ENCODE measurements at regions not wholly inside any gene's neighbourhood (a gene's known extent, or its start where the extent isn't known, plus 50 kb on each side); places are given as distances from the start of the nearest gene placed in this dataset.

- no peak overlapping the region for H3K4ac ChIP-seq (replicated peaks; ENCODE audit: insufficient read length, low read depth, low read length)
- H3K14ac ChIP-seq (ENCODE audit: insufficient read length) = no peak overlapping the region
- no peak overlapping the region for H2AFZ ChIP-seq (ENCODE audit: low read length)
- H3K56ac ChIP-seq (replicated peaks; ENCODE audit: insufficient read length, low read depth, low read length) = no peak overlapping the region
- H3K4me2 ChIP-seq (ENCODE audit: insufficient read depth in 1 of 2, low read depth in 2 of 2, low read length in 2 of 2) = no peak overlapping the region
- H3K27ac ChIP-seq (ENCODE audit: low read depth, low read length) = no peak overlapping the region
- no peaks in the 10 kb centered on the region for H3K9me3 ChIP-seq (ENCODE audit: insufficient read depth in 2 of 2, low read depth in 1 of 2, low read length in 1 of 2)
- peaks cover 0 to 1% (median 0%) of the 10 kb centered on the region in 4 experiments; a peak in 1 of 7 replicates for H3K27me3 ChIP-seq (replicated peaks in 1 of 4; ENCODE audit: control insufficient read depth in 3 of 4, extremely low read depth in 1 of 4, insufficient read depth in 3 of 4, low read length in 3 of 4)
- H2BK5ac ChIP-seq (ENCODE audit: low read depth, low read length) = no peak overlapping the region
- no peaks in the 10 kb centered on the region for H3K79me1 ChIP-seq (ENCODE audit: low read depth, low read length)
- FAIRE-seq = no peak
- H4K8ac ChIP-seq (ENCODE audit: extremely low read depth, insufficient read depth, low read length) = no peak overlapping the region
- no peaks in the 10 kb centered on the region for H3K79me2 ChIP-seq (ENCODE audit: control insufficient read depth in 1 of 2, insufficient read depth in 2 of 2, low read length in 2 of 2)
- peaks cover 0 to 3% (median 2%) of the 10 kb centered on the region in 4 experiments; a peak in 4 of 7 replicates for H3K4me1 ChIP-seq (replicated peaks in 1 of 4; ENCODE audit: control insufficient read depth in 3 of 4, insufficient read depth in 4 of 4, low read length in 3 of 4)
- H2BK120ac ChIP-seq (replicated peaks; ENCODE audit: low read depth, low read length) = no peak overlapping the region
- no peak overlapping the region for H3K23ac ChIP-seq (ENCODE audit: insufficient read length)
- no peak overlapping the region for H4K91ac ChIP-seq (replicated peaks; ENCODE audit: insufficient read length, low read length)
- no peaks in the 10 kb centered on the region for H4K20me1 ChIP-seq (replicated peaks in 1 of 2; ENCODE audit: control insufficient read depth in 1 of 2, insufficient read depth in 2 of 2, low read length in 2 of 2)
- ChIA-PET POLR2A (ENCODE audit: partially characterized antibody) (no interaction called here), CTCF (ENCODE audit: partially characterized antibody) (interaction anchor here (1.6 to 2.8 kb wide), 4 partner anchors 54 to 172 kb away, joined by 4 to 15 read pairs (median 8); no protein-coding TSS in a partner anchor)
- H3K23me2 ChIP-seq (ENCODE audit: low read depth, low read length) = no peaks in the 10 kb centered on the region
- H4K5ac ChIP-seq (ENCODE audit: insufficient read length, low read depth, low read length) = no peak overlapping the region
- H3K36me3 ChIP-seq (ENCODE audit: control insufficient read depth in 2 of 4, insufficient read depth in 4 of 4, low read length in 3 of 4) = no peaks in the 10 kb centered on the region
- DNase-seq (ENCODE audit: low read depth in 1 of 2, low spot score in 2 of 2) = no peak
- no peak overlapping the region for H3K4me3 ChIP-seq (ENCODE audit: extremely low read depth in 1 of 4, insufficient read depth in 2 of 4, low read depth in 3 of 4, low read length in 4 of 4)
- 90% methylated on average over 2 of the region's 2 CpGs; no CpG with 5 or more reads in 1 of the 2 experiments for WGBS, 2 experiments (ENCODE audit: extremely low coverage in 1 of 2, insufficient coverage in 1 of 2, insufficient read length in 1 of 2, insufficient replicate concordance in 2 of 2, low coverage in 1 of 2, low lambda C conversion rate in 2 of 2, missing lambda C conversion rate in 1 of 2)
- H2BK20ac ChIP-seq (ENCODE audit: low read length) = no peak overlapping the region
- H2AK5ac ChIP-seq (ENCODE audit: low read depth, low read length) = no peak overlapping the region
- no peak overlapping the region for H3K18ac ChIP-seq (ENCODE audit: extremely low read depth, low read length)
- H2BK12ac ChIP-seq (ENCODE audit: low read depth, low read length) = no peak overlapping the region
- TF ChIP-seq GTF2F1 (IDR thresholded peaks at IDR 0.05; ENCODE audit: borderline replicate concordance, low read depth, low read length) = no peak
- no peak for TF ChIP-seq BACH1 (IDR thresholded peaks at IDR 0.05; ENCODE audit: low read length)
- TF ChIP-seq HDAC6 (IDR thresholded peaks at IDR 0.05; ENCODE audit: low read depth, low read length) = no peak
- no peak for TF ChIP-seq EZH2 (IDR thresholded peaks at IDR 0.05; ENCODE audit: low read depth, low read length, severe bottlenecking)
- no peak for TF ChIP-seq CHD2 (IDR thresholded peaks at IDR 0.05; ENCODE audit: low read length)
- TF ChIP-seq SIX5 (IDR thresholded peaks at IDR 0.05; ENCODE audit: low read depth, low read length) = no peak
- TF ChIP-seq SRF (IDR thresholded peaks at IDR 0.05; ENCODE audit: low read depth, low read length) = no peak
- TF ChIP-seq ZNF274 (IDR thresholded peaks at IDR 0.05; ENCODE audit: borderline replicate concordance, extremely low read depth, low read length) = no peak
- no peak for TF ChIP-seq KDM4A (IDR thresholded peaks at IDR 0.05; ENCODE audit: low read depth, low read length, severe bottlenecking)
- no peak for TF ChIP-seq RAD21 (IDR thresholded peaks at IDR 0.05 in 1 of 2, conservative IDR thresholded peaks at IDR 0.05 in 1 of 2; ENCODE audit: low read depth in 2 of 2, low read length in 2 of 2)
- TF ChIP-seq KDM1A (IDR thresholded peaks at IDR 0.05; ENCODE audit: borderline replicate concordance, low read length) = no peak
- no peak for TF ChIP-seq SP1 (IDR thresholded peaks at IDR 0.05; ENCODE audit: low read depth, low read length)
- TF ChIP-seq RFX5 (IDR thresholded peaks at IDR 0.05; ENCODE audit: borderline replicate concordance, low read depth, low read length) = no peak
- no peak overlapping the region for H2BK15ac ChIP-seq (ENCODE audit: low read length)
- no peak overlapping the region for H3K9ac ChIP-seq (replicated peaks in 1 of 4; ENCODE audit: extremely low read depth in 1 of 4, low read depth in 3 of 4, low read length in 3 of 4)
Measured at GRCh38 chr2:224111576-224111975, 72.5 kb upstream of the SERPINE2 start.
